GM19438 (cell line): ENCODE measurements at regions not wholly inside any gene's neighbourhood (a gene's known extent, or its start where the extent isn't known, plus 50 kb on each side); places are given as distances from the start of the nearest gene placed in this dataset.
"Not testable (repeated sequence)": the region's sequence is repeated elsewhere in the genome, so short reads cannot be mapped to it uniquely, and the experiment has no call there.

Experiments
- ATAC-seq: cut with Tn5 transposase; IDR thresholded peaks from one replicate; pipeline ENCODE4 v1.9.1; 2021; ENCODE audit warnings: low read depth; ENCODE audit not compliant: unreplicated experiment

DNA sequence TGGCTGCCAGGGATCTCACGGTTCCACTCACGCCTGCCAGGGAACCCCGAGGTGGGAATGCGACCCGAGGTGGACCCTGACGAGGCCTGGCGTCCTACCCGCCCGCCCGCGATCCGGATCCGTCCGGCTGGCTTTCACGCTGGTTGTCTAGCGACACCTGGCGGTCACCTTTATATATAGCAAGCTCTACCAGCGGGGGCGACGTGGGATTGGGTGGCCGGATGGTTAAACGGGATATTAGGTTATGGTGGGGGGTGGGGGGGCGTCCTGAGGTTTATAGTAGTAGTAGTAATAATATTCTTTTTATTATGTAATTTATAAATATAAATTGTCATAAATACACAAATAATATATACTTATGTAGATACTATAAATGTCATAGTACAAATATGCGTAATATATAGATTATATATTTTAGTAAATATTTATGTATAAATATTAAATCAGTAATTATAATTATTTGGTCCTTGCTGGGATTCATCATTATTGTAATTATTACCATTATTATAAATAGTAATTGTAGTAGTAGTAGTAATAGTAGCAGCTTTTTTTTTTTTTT is 136.9 kb downstream of the KCNJ12 start:
- ATAC-seq: no peak

DNA sequence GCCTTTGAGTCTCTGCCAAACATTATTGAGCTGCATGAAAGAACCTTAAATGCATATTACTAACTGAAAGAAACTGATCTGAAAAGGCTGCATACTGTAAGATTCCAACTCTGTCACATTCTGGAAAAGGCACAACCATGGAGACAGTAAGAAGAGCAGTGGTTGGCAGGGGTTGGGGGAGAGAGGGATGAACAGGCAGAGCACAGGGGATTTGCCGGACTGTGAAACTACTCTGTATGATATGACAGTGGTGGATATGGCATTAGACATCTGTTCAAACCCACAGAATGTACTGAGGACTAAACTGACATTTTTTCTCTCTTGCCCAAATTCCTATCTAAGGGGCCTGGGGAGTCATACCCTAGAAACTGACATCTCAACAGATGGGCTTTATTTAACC is 138.4 kb downstream of the KCNJ12 start:
- ATAC-seq: not testable (repeated sequence)

DNA sequence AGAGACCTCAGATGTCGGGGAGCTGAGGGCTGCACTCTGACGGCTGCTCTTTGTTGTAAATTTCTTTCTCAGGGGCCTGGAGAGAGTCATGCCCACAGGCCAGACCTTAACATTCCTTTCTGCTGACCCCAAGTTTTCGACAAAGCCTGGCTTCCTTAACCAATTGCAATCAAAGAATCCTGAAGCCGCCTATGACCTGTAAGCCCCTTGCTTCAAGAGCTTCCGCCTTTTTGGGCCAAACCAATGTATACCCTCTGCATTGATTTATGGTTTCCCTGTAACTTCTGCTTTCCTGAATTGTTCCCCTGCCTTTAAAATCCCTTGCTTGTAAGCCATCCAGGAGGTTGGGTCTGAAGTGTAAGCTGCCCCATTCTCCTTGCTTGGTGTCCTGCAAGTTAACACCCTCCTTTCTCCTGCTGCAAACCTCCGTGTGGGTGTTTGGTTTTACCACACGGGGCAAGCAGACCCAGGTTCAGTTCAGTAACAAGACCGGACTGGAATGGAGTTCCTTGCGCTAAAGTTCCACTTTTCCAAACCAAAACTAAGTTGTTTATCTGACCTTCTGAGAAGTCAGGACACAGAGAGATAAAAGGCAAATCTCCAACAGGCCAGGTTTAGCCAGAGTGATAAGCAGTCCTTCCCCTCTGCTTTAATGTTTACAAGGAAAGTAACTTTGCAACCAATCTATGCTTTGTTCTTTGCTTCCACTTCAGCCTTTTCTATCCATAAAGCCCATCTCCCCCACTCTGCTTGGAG is 141.6 kb downstream of the KCNJ12 start:
- ATAC-seq: no peak

DNA sequence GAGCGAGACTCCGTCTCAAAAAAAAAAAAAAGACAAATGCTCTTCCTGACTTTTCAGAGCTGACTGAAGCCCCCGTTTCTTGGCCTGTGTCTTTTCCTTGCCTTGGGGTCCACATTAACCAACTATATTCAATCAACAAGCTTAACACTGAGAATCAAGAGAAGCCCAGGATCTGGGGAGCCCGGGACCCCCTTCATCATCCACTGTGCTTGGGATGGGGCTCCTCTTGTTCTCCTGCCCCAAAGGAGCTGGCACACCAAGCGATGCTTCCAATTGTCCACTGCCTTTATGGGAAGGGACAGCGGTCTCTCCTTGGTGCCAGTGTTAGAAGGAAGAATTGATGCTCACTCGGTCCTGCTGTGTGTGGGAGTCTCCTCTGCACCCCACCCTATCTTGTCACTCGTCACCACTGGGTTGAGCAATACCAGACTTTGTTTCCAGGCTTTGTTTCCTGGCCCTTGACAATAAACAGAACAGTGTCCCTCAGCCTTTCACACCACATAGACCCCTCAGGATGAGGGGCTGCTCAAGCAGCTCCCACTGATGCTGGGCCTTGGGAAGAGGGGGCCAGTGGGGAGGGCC is 146.7 kb downstream of the KCNJ12 start:
- ATAC-seq: no peak

DNA sequence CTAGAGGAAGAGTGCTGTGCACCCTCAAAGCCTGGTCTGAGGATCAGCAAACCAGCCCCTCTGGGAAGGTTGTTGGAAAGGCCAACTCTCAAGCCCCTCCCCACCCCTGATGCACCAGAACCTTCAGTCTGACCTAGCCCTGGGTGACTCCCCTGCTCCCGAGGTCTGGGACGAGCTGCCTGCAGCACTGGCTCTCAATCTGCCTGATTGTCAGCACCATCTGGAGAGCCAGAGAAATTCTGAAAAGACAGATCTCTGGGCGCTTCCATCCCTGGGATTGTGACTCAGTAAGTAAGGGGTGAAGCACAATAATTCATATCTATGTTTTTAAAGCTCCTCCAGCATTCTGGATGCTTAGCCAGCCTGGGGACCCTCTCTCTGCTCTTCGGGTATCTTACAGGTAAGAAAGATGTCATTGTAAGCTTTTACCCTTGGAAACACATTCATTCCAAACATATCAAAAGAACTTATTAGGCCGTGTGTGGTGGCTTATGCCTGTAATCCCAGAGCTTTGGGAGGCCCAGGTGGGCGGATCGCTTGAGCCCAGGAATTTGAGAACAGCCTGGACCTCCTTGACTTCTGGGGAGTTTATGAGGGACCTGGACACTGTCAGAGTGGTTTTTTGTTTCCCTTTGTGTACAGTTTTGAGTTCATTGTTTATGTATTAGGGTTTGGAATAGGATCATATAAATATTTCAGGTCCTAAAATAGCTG is 147.5 kb downstream of the KCNJ12 start:
- ATAC-seq: no peak

DNA sequence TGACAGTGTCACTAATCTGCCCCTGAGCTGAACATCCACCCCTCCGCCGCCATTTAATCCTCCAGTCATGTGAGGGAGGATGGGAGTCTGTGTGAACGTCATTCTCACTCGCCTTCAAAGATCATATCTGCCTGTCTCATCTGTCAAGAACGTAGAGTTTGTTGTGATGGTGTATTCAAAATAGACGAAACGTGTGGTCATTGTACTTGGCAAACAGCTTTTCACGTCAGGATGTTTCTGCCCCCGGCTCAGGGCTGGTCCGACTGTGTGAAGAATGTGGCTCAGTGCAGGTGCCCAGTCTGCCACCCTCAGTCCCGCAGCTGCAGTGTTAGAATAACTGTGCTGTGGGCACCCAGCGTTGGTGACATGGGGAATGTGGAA is 148.0 kb downstream of the KCNJ12 start:
- no peak for ATAC-seq

DNA sequence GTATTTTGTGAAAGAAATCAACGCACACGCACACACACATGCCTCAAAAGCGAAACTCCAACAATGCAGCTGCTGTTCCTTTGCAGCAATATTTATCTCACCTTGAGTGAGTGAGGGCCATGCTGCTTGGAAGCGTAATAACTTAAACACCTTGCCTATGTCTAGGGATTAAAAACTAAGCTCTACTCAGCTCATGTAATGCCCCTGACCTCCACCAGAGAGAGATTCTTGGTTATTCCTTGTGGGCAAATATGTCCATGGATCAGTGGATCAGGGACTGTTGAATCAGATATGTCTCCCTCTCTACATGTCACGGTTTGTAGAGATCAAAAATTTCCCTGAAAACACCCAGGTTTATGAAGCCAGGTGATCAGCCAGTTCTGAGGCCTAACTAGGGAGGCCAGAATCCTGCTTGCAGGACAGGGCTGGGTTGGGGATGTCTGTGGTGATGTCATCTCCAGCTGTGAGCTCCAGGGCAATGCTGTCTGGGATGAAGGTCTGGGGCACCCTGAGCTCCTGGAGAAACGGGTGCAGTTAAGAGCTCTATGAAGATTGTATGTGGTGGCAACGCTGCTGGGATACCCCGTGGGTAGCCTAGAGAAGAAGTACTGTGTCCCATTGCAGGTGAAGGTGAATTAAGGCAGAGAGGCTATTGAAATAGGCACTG is 149.4 kb downstream of the KCNJ12 start:
- ATAC-seq: no peak

DNA sequence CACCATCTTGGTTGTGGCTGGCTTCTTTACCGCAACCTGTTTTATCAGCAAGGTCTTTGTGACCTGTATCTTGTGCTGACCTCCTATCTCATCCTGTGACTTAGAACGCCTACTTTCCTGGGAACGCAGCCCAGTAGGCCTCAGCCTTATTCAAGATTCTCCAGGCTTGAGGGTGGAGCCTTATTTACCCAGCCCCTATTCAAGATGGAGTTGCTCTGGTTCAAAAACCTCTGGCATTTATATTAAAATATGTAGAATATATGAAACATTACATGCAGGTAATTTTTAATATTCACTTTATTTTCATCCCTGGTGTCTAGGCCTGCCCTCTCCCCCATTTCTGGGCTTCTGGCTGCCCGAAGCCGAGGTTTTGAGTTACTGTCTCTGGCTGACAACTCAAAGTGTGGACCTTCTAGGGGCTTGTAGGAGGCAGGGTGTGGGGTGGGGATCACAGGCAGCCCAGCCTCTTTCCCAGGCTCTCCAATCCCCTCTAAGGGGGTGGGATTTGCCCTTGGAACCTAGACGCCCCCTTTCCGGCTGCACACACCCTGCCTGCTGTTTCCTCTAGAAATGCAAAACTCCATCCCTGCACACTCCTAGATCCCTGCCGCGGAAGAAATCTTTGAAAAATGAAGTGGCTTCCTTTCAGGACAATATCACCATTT is 152.0 kb downstream of the KCNJ12 start:
- no peak for ATAC-seq

DNA sequence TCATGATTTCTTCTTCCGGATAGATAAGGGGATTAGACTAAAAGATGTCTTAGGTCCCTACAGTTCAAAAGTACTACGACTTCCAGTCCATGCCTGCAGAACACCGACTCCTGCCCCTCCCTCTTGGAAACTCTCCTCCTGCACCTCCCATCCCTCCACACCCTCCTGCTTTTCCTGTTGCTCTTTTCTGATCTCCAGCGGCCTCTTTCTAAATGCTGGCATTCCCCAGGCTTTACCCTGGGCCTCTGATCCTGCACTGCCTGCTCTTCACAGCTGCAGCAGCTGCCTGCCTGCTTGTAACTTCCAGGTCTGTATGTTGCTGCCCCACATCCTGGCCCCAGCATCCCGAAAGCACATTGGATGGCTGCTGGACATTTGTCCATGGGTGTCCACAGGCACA is 154.2 kb downstream of the KCNJ12 start:
- no peak for ATAC-seq

DNA sequence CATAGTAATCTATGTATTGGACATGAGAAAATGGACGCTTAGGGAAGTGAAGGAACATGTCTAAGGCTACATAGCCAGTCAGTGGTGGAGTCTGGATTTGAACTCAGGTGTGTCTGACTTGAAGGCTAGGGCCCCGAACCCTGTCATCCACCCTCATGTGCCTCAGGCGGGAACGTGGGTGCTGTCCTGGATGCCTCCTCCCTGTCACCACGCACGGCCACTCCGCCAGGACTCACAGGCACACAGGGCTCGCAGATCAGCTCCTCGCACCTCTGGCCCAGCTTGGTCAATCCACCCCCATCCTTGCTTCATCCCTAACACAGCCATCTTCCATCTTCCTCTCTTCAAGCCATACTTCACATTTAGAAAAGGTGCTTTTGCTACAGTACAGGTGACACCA is 154.7 kb downstream of the KCNJ12 start:
- no peak for ATAC-seq

DNA sequence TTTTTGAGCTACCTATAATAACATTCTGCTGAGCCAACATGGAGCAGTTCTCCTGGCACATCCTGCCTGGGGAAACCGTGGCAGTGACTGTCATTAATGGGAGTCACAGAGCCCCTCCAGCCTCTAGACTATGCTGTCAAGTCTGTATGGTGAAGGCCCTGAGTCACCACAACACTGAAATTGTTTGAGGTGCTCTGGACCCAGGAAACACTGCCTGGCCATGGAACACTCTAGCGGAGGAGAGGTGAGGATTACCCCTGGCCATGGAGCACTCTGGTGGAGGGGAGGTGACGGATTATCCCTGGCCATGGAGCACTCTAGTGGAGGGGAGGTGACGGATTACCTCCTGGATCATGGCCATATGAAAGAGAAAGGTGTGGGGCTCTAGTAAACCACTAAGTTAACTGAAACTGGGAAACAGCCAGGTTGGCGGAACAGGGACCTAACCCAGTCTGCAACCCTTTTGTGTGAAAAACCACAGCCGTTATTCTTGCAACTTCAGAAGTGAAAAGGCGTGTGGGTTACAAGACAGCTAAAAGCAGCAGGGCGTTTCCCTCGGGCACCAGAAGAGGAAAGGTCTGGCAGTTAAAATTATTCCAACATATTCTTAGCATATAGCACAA is 156.7 kb downstream of the KCNJ12 start:
- no peak for ATAC-seq

DNA sequence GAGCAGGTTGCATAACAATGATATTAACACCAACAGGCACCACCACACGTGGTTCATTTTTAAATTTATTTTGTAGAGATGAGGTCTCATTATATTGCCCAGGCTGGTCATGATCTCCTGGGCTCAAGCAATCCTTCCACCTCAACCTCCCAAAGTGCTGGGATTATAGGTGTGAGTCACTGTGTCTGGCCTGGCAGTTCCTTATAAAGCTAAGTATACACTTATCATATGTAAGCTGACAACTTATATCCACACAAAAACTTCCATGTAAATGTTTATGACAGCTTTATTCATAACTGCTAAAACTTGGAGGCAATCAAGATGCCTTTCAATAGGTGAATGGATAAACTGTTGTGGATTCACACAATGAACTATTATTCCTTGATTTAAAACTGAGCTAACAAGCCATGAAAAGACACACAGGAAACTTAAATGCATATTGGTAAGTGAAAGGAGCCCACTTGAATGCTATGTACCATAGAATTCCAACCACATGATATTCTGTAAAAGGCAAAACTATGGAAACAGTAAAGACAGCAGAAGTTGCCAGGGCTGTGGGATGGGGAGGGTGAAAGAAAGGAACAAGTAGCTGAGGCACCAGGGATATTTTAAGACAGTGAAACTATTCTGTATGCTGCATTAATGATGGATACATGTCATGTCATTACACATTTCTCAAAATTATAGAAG is 156.5 kb upstream of the KCNJ18 start:
- ATAC-seq: no peak

DNA sequence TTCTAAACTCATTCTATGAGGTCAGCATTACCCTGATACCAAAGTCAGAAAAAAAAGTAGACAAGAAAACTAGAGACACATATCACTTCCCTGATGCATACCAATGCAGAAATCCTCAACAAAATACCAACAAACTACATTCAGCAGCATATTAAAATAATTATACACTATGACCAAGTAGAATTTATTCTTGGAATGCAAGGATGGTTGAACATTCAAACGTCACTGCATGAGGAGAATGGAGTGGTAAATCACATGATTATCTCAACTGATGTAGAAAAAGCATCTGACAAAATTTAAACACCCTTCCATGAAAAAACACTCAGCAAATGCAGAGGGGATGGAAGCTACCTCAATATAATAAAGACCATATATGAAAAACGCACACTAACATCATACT is 155.0 kb upstream of the KCNJ18 start:
- ATAC-seq: no peak

DNA sequence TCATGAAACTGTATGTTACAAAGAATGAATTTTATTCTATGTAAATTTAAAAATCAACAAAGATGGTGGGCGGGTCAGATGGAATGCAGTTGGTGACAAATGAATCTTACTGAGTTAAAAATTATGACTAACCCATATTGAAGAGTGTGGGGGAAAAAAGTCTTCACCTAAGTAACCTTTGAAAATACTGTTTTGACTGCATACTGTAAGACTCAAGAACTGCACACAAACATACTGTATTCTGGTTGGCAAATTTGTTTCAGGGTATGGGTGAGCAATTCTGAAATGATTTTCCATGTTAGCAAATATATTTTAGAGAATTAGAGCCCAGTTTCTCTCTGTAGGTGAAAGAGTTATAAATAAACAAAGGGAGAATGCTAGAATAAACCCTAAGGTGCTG is 153.7 kb upstream of the KCNJ18 start:
- ATAC-seq: no peak

DNA sequence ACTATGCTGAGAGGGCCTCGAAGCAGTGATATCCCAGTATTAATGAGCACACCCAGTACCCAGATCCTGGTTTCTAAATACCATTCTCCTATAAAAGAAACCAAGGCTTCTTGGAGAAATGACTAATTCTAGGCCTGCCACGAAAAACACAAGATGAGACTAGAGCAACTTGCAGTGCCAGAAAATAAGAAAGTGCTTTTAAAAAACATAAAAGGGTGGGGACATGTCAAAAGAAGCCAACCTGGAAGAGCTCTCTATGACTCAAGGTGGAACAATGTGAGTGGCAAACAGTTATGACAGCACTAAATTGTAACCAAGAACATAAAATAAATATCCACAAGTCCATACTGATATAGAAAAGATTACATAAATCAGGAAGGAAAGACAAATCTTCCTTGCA is 153.2 kb upstream of the KCNJ18 start:
- ATAC-seq: no peak

DNA sequence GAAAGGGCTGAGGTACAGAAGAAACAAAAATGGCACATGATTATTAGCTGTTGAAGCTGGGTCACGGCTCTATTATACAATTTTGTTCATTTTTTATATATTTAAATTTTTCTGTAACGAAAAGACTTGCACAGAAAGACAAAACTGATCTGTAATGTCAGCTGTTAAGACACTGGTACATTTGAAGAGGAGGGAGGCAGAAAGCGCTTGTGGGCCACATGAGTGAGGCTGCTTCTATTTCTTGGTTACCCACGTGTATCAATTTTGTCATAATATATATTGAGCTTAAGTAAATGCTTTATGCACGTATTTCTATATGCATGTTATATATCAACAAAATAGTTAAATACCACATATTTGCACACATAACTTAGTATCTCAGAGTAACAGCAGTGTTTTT is 151.8 kb upstream of the KCNJ18 start:
- ATAC-seq: no peak

DNA sequence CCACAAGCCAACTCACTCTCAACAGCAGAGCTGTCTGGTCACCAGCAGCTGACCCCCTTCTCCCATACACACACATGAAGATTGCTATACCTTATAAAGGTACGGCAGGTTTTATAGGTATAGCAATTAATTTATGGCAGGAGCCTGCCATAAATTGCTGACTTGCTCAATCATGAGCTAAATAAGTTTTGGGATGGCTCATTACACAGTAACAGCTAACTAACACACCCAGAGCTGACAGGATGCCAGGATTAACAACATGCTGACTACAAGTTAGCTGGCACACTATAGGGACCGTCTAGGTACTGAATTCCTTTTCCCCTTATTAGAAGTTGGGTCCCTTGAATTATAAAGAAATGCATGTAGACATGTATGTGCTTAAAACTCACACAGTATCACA is 150.3 kb upstream of the KCNJ18 start:
- no peak for ATAC-seq

DNA sequence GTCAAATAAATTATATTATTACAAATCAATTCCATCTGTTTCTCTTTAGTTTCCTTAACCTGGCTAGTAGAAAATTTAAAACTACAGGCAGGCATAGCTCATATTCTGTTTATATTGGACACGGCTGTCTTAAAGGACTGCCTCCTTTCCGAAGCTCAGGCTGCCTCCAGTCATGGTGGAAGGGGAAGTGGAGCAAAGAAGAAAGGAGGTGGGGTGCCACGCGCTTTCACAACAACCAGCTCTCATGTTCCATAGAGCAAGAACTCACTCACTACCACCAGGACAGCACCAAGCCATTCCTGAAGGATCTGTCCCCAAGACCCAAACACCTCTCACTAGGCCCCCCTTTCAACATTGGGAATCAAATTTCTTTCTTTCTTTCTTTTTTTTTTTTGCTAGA is 149.3 kb upstream of the KCNJ18 start:
- no peak for ATAC-seq

DNA sequence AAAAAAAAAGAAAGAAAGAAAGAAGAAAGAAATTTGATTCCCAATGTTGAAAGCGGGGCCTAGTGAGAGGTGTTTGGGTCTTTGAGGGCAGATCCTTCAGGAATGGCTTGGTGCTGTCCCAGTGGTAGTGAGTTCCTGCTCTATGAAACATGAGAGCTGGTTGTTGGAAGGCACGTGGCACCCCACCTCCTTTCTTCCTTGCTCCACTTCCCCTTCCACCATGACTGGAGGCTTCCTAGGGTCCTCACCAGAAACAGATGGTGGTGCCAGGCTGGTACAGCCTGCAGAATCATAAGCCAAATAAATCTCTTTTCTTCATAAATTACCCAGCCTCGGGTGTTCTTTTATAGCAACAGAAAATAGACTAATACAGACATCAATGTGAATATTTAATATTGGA is 147.3 kb upstream of the KCNJ18 start:
- no peak for ATAC-seq

DNA sequence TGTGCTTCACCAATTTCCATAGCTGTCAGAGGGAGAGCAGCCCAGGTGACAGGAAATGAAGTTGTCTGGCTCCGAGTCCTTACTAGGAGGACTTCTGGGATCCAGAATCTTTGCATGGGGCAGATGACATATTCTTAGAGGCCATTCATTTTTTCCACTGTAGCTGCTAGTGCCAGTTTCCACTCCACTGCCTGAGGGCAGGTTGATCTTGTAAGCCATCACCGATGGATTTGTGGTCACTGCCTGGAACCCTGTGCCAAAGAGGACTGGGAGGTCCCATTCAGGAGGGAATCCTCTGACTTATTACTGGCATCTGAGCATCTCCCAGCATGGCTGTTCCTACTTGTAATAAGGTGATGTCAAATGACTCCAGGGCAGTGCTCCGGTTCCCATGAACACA is 144.1 kb upstream of the KCNJ18 start:
- ATAC-seq: no peak
